ENCODE measurements at regions not wholly inside any gene's neighbourhood (a gene's known extent, or its start where the extent isn't known, plus 50 kb on each side); places are given as distances from the start of the nearest gene placed in this dataset.

GRCh38 chr14:81797315-81797714 is 263.7 kb upstream of the SEL1L start:
- Histone ChIP-seq H3K27me3 (ENCODE audit: control insufficient read depth in 2 of 2, insufficient read depth in 2 of 2, low read length in 2 of 2) (no peaks in the 10 kb centered on the region), H3K79me2 (ENCODE audit: control insufficient read depth, insufficient read depth, low read length) (no peaks in the 10 kb centered on the region), H3K4me3 (replicated peaks in 1 of 3; ENCODE audit: insufficient read depth in 1 of 3, low read depth in 1 of 3, low read length in 3 of 3) (no peak overlapping the region), H4K20me1 (replicated peaks; ENCODE audit: control insufficient read depth, extremely low read depth, insufficient read depth, low read length) (no peaks in the 10 kb centered on the region), H3K4me1 (ENCODE audit: control insufficient read depth, extremely low read depth, insufficient read depth, low read length) (no peaks in the 10 kb centered on the region), H3K36me3 (ENCODE audit: control insufficient read depth in 2 of 2, extremely low read depth in 1 of 2, insufficient read depth in 2 of 2, low read length in 2 of 2) (no peaks in the 10 kb centered on the region), H2AFZ (ENCODE audit: low read depth, low read length) (no peak overlapping the region), H3K9me1 (replicated peaks; ENCODE audit: control insufficient read depth, extremely low read depth, insufficient read depth, low read length) (no peaks in the 10 kb centered on the region), H3K9ac (replicated peaks; ENCODE audit: extremely low read depth, insufficient read depth, low read length) (no peak overlapping the region), H3K27ac (ENCODE audit: insufficient read depth, low read depth, low read length) (no peak overlapping the region), H3K4me2 (ENCODE audit: insufficient read depth, low read length) (no peak overlapping the region), H3K9me3 (replicated peaks; ENCODE audit: control insufficient read depth, insufficient read depth, low read length) (peaks cover 6% of the 10 kb centered on the region)
- no TSS peak for BruUV-seq (replicated peaks)
- POLR2A ChIA-PET = no interaction called here
- FAIRE-seq = no peak
- CTCF ChIA-PET = no interaction called here
- DNase-seq (ENCODE audit: low read depth, low spot score) = no peak
- dilution Hi-C loops (cut with MboI; ENCODE audit: extremely low pct_ligation_motif_present, low sequenced_read_pairs) = no loop called here
- TF ChIP-seq FOS (IDR thresholded peaks at IDR 0.05; ENCODE audit: borderline replicate concordance, insufficient read depth, low read length) (no peak), CTCF (IDR thresholded peaks at IDR 0.05; ENCODE audit: extremely low read depth in 1 of 2, insufficient read depth in 1 of 2, low read depth in 1 of 2, low read length in 2 of 2) (no peak), POLR2AphosphoS5 (IDR thresholded peaks at IDR 0.05; ENCODE audit: insufficient read depth, low read depth, low read length) (no peak)
- intact Hi-C loops (cut with micrococcal nuclease) = no loop called here

DNA sequence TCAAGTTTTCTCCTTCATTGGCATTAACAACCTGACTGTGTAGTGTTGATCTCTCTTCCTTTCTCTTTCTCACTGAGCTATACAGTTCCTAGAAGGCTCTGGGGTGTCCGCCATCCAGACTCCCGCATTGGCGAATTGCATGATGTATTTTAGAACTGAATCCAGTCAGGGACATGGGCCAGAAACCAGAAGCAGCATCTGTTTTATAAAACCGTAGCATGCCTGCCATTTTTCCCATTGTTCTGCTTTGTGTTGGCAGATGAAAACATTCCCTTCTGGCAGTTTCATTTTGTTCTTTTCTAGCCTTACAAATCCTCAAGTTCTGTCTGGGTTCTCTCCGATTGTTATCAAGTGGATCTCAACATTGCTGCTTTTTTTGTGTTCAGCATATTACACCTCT is 268.3 kb upstream of the SEL1L start:
- BruUV-seq (replicated peaks) = no TSS peak
- ChIA-PET POLR2A (no interaction called here), CTCF (no interaction called here)
- Histone ChIP-seq H3K4me3 (replicated peaks in 1 of 3; ENCODE audit: insufficient read depth in 1 of 3, low read depth in 1 of 3, low read length in 3 of 3) (no peak overlapping the region), H2AFZ (ENCODE audit: low read depth, low read length) (no peak overlapping the region), H3K36me3 (ENCODE audit: control insufficient read depth in 2 of 2, extremely low read depth in 1 of 2, insufficient read depth in 2 of 2, low read length in 2 of 2) (no peaks in the 10 kb centered on the region), H3K79me2 (ENCODE audit: control insufficient read depth, insufficient read depth, low read length) (no peaks in the 10 kb centered on the region), H3K9me3 (replicated peaks; ENCODE audit: control insufficient read depth, insufficient read depth, low read length) (peaks cover 11% of the 10 kb centered on the region), H3K9ac (replicated peaks; ENCODE audit: extremely low read depth, insufficient read depth, low read length) (no peak overlapping the region), H3K4me2 (ENCODE audit: insufficient read depth, low read length) (no peak overlapping the region), H4K20me1 (replicated peaks; ENCODE audit: control insufficient read depth, extremely low read depth, insufficient read depth, low read length) (no peaks in the 10 kb centered on the region), H3K27me3 (ENCODE audit: control insufficient read depth in 2 of 2, insufficient read depth in 2 of 2, low read length in 2 of 2) (no peaks in the 10 kb centered on the region), H3K27ac (ENCODE audit: insufficient read depth, low read depth, low read length) (no peak overlapping the region), H3K4me1 (ENCODE audit: control insufficient read depth, extremely low read depth, insufficient read depth, low read length) (no peaks in the 10 kb centered on the region), H3K9me1 (replicated peaks; ENCODE audit: control insufficient read depth, extremely low read depth, insufficient read depth, low read length) (no peaks in the 10 kb centered on the region)
- dilution Hi-C loops (cut with MboI; ENCODE audit: extremely low pct_ligation_motif_present, low sequenced_read_pairs) (no loop called here), intact Hi-C loops (cut with micrococcal nuclease) (no loop called here)
- DNase-seq (ENCODE audit: low read depth, low spot score) = no peak
- FAIRE-seq = no peak
- TF ChIP-seq EZH2 (IDR thresholded peaks at IDR 0.05; ENCODE audit: borderline replicate concordance, low read depth, low read length, severe bottlenecking) (no peak), MAX (IDR thresholded peaks at IDR 0.05; ENCODE audit: insufficient read depth, insufficient read length) (no peak), JUN (IDR thresholded peaks at IDR 0.05; ENCODE audit: borderline replicate concordance, insufficient read depth, insufficient read length, low read depth) (no peak), MYC (IDR thresholded peaks at IDR 0.05; ENCODE audit: low read depth, low read length) (no peak), POLR2AphosphoS5 (IDR thresholded peaks at IDR 0.05; ENCODE audit: insufficient read depth, low read depth, low read length) (no peak), GATA2 (IDR thresholded peaks at IDR 0.05; ENCODE audit: insufficient read depth, insufficient read length, low read depth, low read length) (no peak), CTCF (IDR thresholded peaks at IDR 0.05; ENCODE audit: extremely low read depth in 1 of 2, insufficient read depth in 1 of 2, low read depth in 1 of 2, low read length in 2 of 2) (no peak), FOS (IDR thresholded peaks at IDR 0.05; ENCODE audit: borderline replicate concordance, insufficient read depth, low read length) (no peak), POLR2A (IDR thresholded peaks at IDR 0.05; ENCODE audit: low read depth, low read length) (no peak)
